SU-DHL-6 (cell line): ENCODE measurements at regions not wholly inside any gene's neighbourhood (a gene's known extent, or its start where the extent isn't known, plus 50 kb on each side); places are given as distances from the start of the nearest gene placed in this dataset.

Experiments used
- CTCF ChIP-seq: fragments of 200-600 bp; sonication (generic); IDR thresholded peaks from one replicate; pipeline ENCODE4 v1.5.1; 2017; ENCODE audit warnings: antibody characterized with exemption, mild to moderate bottlenecking, low read length, moderate library complexity; ENCODE audit not compliant: insufficient read depth, poor library complexity, severe bottlenecking
- EZH2phosphoT487 ChIP-seq: fragments of 200-600 bp; sonication (generic), shearing (Covaris generic); conservative IDR thresholded peaks from 2 replicates; pipeline ENCODE4 v1.6.1; 2018; ENCODE audit warnings: mild to moderate bottlenecking, antibody characterized with exemption, low read length, moderate library complexity, mixed read lengths

DNA sequence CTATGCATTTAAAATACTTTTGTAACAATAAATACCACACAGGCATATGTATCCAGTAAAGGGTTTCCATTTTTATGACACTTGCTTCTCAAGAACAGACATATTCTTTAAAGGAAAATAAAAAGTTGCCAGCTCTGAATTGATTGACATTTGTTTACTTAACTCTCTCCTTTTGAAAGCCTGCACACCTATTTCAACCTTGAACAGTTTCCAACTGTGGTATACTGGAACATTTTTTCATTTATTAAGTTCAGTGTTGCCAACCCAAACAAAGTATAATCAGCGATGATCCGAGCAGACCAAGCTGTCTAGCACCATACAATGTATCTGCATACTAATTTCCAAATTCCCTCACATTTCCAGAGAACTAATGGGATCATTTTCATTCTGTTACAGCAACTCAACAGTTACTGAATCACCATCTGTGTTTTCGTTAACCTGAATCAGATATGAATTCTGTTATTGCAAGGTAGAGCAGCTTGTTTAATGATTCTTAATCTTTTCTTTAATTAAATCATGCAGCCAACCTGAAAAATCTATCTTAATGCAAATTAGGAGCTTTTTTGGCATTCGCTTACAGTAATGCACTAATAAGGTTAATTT lies 725.5 kb upstream of the ZEB2 start:
- TF ChIP-seq CTCF, result no peak
- no peak for TF ChIP-seq EZH2phosphoT487
